GM23338 (cell line): ENCODE measurements at regions not wholly inside any gene's neighbourhood (a gene's known extent, or its start where the extent isn't known, plus 50 kb on each side); places are given as distances from the start of the nearest gene placed in this dataset.

Experiments used
- ATAC-seq: fragments of 200-7000 bp; cut with Tn5 transposase; 3 replicates; pipeline ENCODE4 v1.9.1; 2020
- DNase-seq: peaks from one replicate; pipeline ENCODE4 v3.0.0-alpha.2; 2015; ENCODE audit warnings: low spot score
- H2AFZ ChIP-seq: fragments of 200-600 bp; sonication (generic); 2 replicates; pipeline ENCODE4 v1.8.0; 2016; ENCODE audit warnings: antibody characterized with exemption, mild to moderate bottlenecking, moderate library complexity
- H3F3A ChIP-seq: fragments of 200-600 bp; sonication (generic); replicated peaks from 2 replicates; pipeline ENCODE4 v1.8.0; 2017; ENCODE audit warnings: antibody characterized with exemption, mixed run types, low read depth
- H3K27ac ChIP-seq: fragments of 200-600 bp; sonication (generic); 2 replicates; pipeline ENCODE4 v1.6.1; 2016; ENCODE audit warnings: low read depth
- H3K27me3 ChIP-seq: fragments of 200-600 bp; sonication (generic); 2 replicates; pipeline ENCODE4 v1.8.0; 2016; ENCODE audit warnings: mild to moderate bottlenecking, mixed run types, moderate library complexity; ENCODE audit not compliant: insufficient read depth
- H3K36me3 ChIP-seq: fragments of 200-600 bp; sonication (generic); 2 replicates; pipeline ENCODE4 v1.8.0; 2016; ENCODE audit warnings: mild to moderate bottlenecking; ENCODE audit not compliant: insufficient read depth
- H3K4me1 ChIP-seq: fragments of 200-600 bp; sonication (generic); 2 replicates; pipeline ENCODE4 v1.8.0; 2016; ENCODE audit warnings: mild to moderate bottlenecking, moderate library complexity; ENCODE audit not compliant: insufficient read depth
- H3K4me2 ChIP-seq: fragments of 200-600 bp; sonication (generic); 2 replicates; pipeline ENCODE4 v1.7.1; 2017; ENCODE audit warnings: mixed run types
- H3K4me3 ChIP-seq: fragments of 200-600 bp; sonication (generic); 2 replicates; pipeline ENCODE4 v1.6.1; 2016; ENCODE audit warnings: mixed run types
- H3K79me2 ChIP-seq: fragments of 200-600 bp; sonication (generic); replicated peaks from 2 replicates; pipeline ENCODE4 v1.8.0; 2017; ENCODE audit warnings: mild to moderate bottlenecking; ENCODE audit not compliant: insufficient read depth
- H3K9me2 ChIP-seq: fragments of 200-600 bp; sonication (generic); 2 replicates; pipeline ENCODE4 v1.8.0; 2017; ENCODE audit not compliant: insufficient read depth
- H4K20me1 ChIP-seq: fragments of 200-600 bp; sonication (generic); replicated peaks from 2 replicates; pipeline ENCODE4 v1.8.0; 2017; ENCODE audit warnings: mild to moderate bottlenecking; ENCODE audit not compliant: insufficient read depth
- H3K27ac Mint-ChIP-seq: 2 replicates; pipeline ENCODE4 v1.8.0; 2020; ENCODE audit warnings: inconsistent platforms, mild to moderate bottlenecking, moderate library complexity, mixed read lengths
- H3K27me3 Mint-ChIP-seq: 3 replicates; pipeline ENCODE4 v1.8.0; 2022; ENCODE audit warnings: low read depth, mild to moderate bottlenecking, moderate library complexity, mixed read lengths, inconsistent platforms; ENCODE audit not compliant: insufficient read depth, poor library complexity
- H3K36me3 Mint-ChIP-seq: 3 replicates; pipeline ENCODE4 v1.8.0; 2021; ENCODE audit warnings: low read depth, mild to moderate bottlenecking, inconsistent platforms, moderate library complexity, mixed read lengths
- H3K4me1 Mint-ChIP-seq: 3 replicates; pipeline ENCODE4 v1.8.0; 2020; ENCODE audit warnings: mild to moderate bottlenecking, inconsistent platforms, mixed read lengths
- H3K4me3 Mint-ChIP-seq: 3 replicates; pipeline ENCODE4 v1.8.0; 2021; ENCODE audit warnings: moderate library complexity, mild to moderate bottlenecking, inconsistent platforms, mixed read lengths
- H3K9me3 Mint-ChIP-seq: 3 replicates; pipeline ENCODE4 v1.8.0; 2020; ENCODE audit warnings: moderate library complexity, mild to moderate bottlenecking, inconsistent platforms, mixed read lengths
- CREB1 ChIP-seq: fragments of 250-450 bp; sonication (Bioruptor Pico); IDR thresholded peaks from 2 replicates; pipeline ENCODE4 v1.5.0; 2020; ENCODE audit warnings: low read depth, mild to moderate bottlenecking, moderate library complexity
- CTCF ChIP-seq, 2 experiments: fragments of 200-600 bp in 1 of 2; sonication (generic) in 1 of 2; conservative IDR thresholded peaks; 2 replicates each; pipeline versions ENCODE4 v1.5.1 to v1.6.1; 2016 to 2017; ENCODE audit warnings: antibody characterized with exemption in 2 of 2, low read depth in 2 of 2, mild to moderate bottlenecking in 2 of 2, moderate library complexity in 1 of 2
- ETS1 ChIP-seq: IDR thresholded peaks from 2 replicates; pipeline ENCODE4 v1.6.1; 2016; ENCODE audit warnings: antibody characterized with exemption
- EZH2 ChIP-seq: fragments of 200-600 bp; sonication (generic); IDR thresholded peaks from one replicate; pipeline ENCODE4 v1.8.0; 2017; ENCODE audit warnings: antibody characterized with exemption, mild to moderate bottlenecking, low read depth; ENCODE audit not compliant: unreplicated experiment
- EZH2phosphoT487 ChIP-seq: fragments of 200-600 bp; sonication (generic); IDR thresholded peaks from one replicate; pipeline ENCODE4 v1.8.1; 2018; ENCODE audit warnings: antibody characterized with exemption; ENCODE audit not compliant: unreplicated experiment
- JUNB ChIP-seq: IDR thresholded peaks from one replicate; pipeline ENCODE4 v1.6.1; 2016; ENCODE audit warnings: antibody characterized with exemption; ENCODE audit not compliant: unreplicated experiment
- NANOG ChIP-seq: IDR thresholded peaks from 2 replicates; pipeline ENCODE4 v1.6.1; 2016; ENCODE audit warnings: antibody characterized with exemption, borderline replicate concordance
- POLR2AphosphoS5 ChIP-seq: IDR thresholded peaks from 2 replicates; pipeline ENCODE4 v1.6.1; 2016; ENCODE audit warnings: antibody characterized with exemption, low read depth
- REST ChIP-seq: IDR thresholded peaks from one replicate; pipeline ENCODE4 v1.6.1; 2018; ENCODE audit warnings: antibody characterized with exemption; ENCODE audit not compliant: unreplicated experiment
- STAT1 ChIP-seq: IDR thresholded peaks from one replicate; pipeline ENCODE4 v1.6.1; 2016; ENCODE audit warnings: antibody characterized with exemption; ENCODE audit not compliant: unreplicated experiment
- ZNF114 ChIP-seq: fragments of 250-450 bp; sonication (Bioruptor Pico); IDR thresholded peaks from 2 replicates; pipeline ENCODE4 v1.5.0; 2020; ENCODE audit warnings: mild to moderate bottlenecking, moderate library complexity
- ZNF331 ChIP-seq: fragments of 250-450 bp; sonication (Bioruptor Pico); IDR thresholded peaks from 2 replicates; pipeline ENCODE4 v1.5.0; 2020; ENCODE audit warnings: low read depth, mild to moderate bottlenecking, moderate library complexity
- ZNF462 ChIP-seq: fragments of 250-450 bp; sonication (Bioruptor Pico); IDR thresholded peaks from 2 replicates; pipeline ENCODE4 v1.5.0; 2020; ENCODE audit warnings: mild to moderate bottlenecking, moderate library complexity

GRCh38 chr2:21223618-21224017, 99.8 kb downstream of the TDRD15 start:
- TF ChIP-seq NANOG, result no peak
- TF ChIP-seq CTCF (conservative IDR thresholded peaks at IDR 0.05; ENCODE audit: low read depth in 2 of 2), result no peak
- TF ChIP-seq STAT1, result no peak
- TF ChIP-seq ZNF462, result no peak
- no peak for TF ChIP-seq JUNB
- no peak for TF ChIP-seq POLR2AphosphoS5
- no peak for TF ChIP-seq REST
- TF ChIP-seq EZH2phosphoT487, result no peak
- TF ChIP-seq CREB1, result no peak
- TF ChIP-seq ZNF331 (CRISPR knock-in tag), result no peak
- TF ChIP-seq ETS1, result no peak
- TF ChIP-seq EZH2, result no peak
- no peak for TF ChIP-seq ZNF114
- ATAC-seq (no peak), DNase-seq (no peak)
- Mint-ChIP-seq H3K27ac (no peak overlapping the region), H3K36me3 (no peaks in the 10 kb centered on the region), H3K27me3 (no peaks in the 10 kb centered on the region), H3K4me1 (peaks cover 5% of the 10 kb centered on the region), H3K4me3 (no peak overlapping the region), H3K9me3 (no peaks in the 10 kb centered on the region)
- no peaks in the 10 kb centered on the region for H3K27me3 ChIP-seq
- H3K9me2 ChIP-seq, result no peaks in the 10 kb centered on the region
- H3K27ac ChIP-seq, result no peak overlapping the region
- no peak overlapping the region for H3K4me3 ChIP-seq
- no peaks in the 10 kb centered on the region for H3K4me1 ChIP-seq
- H3K36me3 ChIP-seq, result no peaks in the 10 kb centered on the region
- no peak overlapping the region for H2AFZ ChIP-seq
- H4K20me1 ChIP-seq, result no peaks in the 10 kb centered on the region
- no peaks in the 10 kb centered on the region for H3F3A ChIP-seq
- no peaks in the 10 kb centered on the region for H3K79me2 ChIP-seq
- H3K4me2 ChIP-seq, result no peak overlapping the region
